ENCODE measurements at regions not wholly inside any gene's neighbourhood (a gene's known extent, or its start where the extent isn't known, plus 50 kb on each side); places are given as distances from the start of the nearest gene placed in this dataset.

DNA sequence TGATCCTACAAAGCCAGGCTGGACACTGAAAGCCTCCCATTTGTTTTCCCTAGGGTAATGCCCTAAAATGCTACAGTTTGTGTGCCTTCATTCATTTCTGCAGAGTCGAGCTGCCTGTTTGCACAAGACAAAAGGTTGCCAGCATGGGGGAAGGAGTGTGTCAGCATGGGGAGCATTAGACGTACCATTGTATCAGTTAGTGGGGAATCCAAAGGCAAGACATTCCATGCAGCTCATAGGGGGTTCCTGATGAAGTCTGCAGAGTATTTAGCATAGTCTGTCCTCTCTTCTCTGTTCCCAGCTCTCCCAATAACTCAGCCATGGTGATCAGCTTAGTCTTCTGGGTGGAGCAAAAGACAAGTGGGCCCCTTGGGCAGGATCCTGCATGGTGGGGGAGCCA lies 276.9 kb upstream of the PCDH7 start:
- TF ChIP-seq, protein P1, sequence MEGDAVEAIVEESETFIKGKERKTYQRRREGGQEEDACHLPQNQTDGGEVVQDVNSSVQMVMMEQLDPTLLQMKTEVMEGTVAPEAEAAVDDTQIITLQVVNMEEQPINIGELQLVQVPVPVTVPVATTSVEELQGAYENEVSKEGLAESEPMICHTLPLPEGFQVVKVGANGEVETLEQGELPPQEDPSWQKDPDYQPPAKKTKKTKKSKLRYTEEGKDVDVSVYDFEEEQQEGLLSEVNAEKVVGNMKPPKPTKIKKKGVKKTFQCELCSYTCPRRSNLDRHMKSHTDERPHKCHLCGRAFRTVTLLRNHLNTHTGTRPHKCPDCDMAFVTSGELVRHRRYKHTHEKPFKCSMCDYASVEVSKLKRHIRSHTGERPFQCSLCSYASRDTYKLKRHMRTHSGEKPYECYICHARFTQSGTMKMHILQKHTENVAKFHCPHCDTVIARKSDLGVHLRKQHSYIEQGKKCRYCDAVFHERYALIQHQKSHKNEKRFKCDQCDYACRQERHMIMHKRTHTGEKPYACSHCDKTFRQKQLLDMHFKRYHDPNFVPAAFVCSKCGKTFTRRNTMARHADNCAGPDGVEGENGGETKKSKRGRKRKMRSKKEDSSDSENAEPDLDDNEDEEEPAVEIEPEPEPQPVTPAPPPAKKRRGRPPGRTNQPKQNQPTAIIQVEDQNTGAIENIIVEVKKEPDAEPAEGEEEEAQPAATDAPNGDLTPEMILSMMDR (IDR thresholded peaks at IDR 0.05; ENCODE audit: low read depth, low read length): no peak
- no peak for DNase-seq (ENCODE audit: extremely low read depth, low read depth)

DNA sequence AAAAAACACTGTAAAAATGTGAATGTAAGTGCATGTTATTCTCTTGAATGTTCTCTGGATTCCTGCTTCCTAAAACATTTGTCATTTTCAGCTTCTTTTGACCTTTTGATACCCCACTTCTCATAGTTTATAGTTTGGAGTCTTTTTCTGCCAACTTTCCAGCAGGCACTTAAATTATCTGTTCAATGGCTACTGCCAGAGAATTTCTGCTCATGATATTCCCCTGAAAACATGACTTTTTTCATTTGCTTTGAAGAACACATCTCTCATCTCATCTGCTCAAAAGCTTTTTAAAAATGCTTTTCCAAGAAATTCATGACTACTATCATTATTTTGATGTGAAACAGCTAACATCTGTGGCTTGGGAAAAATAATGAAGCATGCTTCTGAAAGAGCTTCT lies 269.7 kb upstream of the PCDH7 start:
- TF ChIP-seq, protein P1 (IDR thresholded peaks at IDR 0.05; ENCODE audit: low read depth, low read length): no peak
- no peak for DNase-seq (ENCODE audit: extremely low read depth, low read depth)

DNA sequence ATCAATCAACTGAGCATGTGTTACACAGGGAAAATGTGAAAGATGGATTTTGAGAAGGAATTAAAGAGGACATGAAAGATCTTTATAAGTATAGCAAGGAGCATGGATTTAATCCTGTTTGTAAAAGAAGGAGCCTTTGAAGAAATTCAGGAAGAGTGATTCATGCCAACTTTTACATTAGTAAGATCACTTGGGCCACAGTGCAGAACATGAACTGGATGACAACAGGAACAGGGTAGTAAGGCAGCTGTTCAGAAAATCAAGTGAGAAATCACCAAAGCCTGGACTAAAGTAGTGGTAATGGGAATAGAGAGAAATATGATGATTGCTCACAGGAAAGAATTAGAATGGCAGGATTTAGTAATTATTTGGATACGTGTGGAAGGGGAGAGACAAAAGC lies 265.7 kb upstream of the PCDH7 start:
- TF ChIP-seq, protein P1 (IDR thresholded peaks at IDR 0.05; ENCODE audit: low read depth, low read length): no peak

DNA sequence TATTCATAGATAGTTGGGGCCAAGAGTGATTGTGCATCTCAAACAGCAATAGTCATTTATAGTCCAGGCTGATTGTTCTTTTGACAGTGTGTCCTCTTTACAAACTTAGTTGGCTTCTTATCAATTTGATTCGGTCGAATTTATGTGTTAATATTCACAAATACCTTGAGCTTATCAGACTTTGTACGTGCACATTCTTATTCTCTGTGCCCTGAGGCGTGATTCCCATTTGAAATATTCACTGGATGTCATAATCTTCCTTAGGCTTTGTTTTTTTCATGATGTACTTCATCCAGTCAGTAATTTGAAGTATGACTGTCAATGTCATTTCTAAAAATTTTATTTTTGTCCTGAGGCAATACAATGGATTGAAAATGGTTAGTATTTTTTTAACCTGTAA lies 263.5 kb upstream of the PCDH7 start:
- TF ChIP-seq, protein P1 (IDR thresholded peaks at IDR 0.05; ENCODE audit: low read depth, low read length): no peak
- DNase-seq (ENCODE audit: extremely low read depth, low read depth): no peak

More for the DNA sequence above, 265.7 kb upstream of the PCDH7 start:
- no peak for DNase-seq (ENCODE audit: extremely low read depth, low read depth)

DNA sequence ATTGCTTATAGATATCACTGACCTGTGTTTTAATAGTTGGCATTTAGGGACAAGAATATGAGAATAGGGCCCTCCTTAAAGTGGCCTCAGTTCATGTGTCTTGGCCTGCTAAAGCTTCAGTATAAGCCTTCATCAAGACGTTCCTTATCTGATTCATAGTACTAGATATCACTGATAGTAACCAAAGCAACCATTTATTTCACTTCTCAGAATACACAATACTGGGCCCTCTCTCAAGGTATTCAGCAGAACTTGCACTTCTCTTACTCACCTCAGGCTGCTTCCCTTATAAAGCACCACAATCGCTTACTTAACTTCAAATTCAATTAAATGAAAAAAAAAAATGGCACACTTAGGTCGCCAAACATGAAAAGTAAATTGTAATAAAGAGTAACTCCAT lies 259.4 kb upstream of the PCDH7 start:
- DNase-seq (ENCODE audit: extremely low read depth, low read depth): no peak

DNA sequence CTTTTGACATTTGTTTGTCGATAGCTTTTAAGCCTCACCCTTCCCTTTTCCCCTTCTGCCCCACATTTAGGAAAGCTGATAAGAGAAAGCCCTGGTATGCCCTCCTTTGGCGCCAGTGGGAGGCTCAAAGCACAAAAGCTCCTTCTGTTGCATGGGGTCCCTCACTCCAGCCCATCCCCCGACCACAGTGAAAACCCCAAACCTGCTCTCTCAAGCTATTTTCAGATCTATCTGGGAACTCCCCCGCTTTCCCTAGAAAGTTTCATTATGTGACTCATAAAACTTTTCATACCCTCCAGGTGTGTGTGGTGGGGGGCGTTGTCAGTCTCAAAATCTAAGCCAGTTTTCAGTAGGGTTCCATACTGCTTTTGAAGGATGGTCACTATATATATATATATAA lies 259.0 kb upstream of the PCDH7 start:
- TF ChIP-seq, protein P1 (IDR thresholded peaks at IDR 0.05; ENCODE audit: low read depth, low read length): no peak

More for the DNA sequence above, 259.4 kb upstream of the PCDH7 start:
- TF ChIP-seq, protein P1 (IDR thresholded peaks at IDR 0.05; ENCODE audit: low read depth, low read length): no peak

DNA sequence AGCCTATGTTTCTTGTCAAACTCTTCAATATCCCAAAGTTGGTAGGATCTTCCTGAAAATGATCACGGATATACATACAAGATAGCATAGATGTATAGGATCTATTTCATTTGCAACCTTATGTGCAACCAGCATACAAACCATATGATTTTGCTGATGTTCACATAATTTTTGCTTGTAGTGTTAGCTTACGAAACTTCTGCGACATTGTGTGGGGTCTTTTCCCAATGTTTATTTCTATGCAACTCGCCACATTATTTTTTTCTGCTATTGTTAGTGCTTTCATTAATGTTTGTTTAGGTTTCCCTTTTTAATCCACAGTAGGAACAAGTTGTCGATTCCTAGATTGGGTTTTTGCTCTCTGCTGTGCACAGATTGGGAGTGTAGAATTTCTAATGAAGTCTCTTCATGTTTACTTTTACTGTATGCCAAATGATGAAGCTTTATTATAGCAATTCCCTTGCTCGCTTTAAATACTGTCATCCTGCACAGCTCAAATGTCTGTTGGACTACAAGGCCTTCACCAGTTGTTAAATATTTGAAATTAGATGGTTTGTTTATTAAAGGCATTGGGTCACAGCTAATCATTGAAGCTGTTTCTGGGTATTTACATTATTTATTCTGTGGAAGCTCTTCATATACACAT lies 257.6 kb upstream of the PCDH7 start:
- no peak for DNase-seq (ENCODE audit: extremely low read depth, low read depth)
- TF ChIP-seq, protein P1 (IDR thresholded peaks at IDR 0.05; ENCODE audit: low read depth, low read length): no peak

More for the DNA sequence above, 259.0 kb upstream of the PCDH7 start:
- DNase-seq (ENCODE audit: extremely low read depth, low read depth): no peak
